Adrenal gland (tissue), 5 donors: ENCODE measurements at regions not wholly inside any gene's neighbourhood (a gene's known extent, or its start where the extent isn't known, plus 50 kb on each side); places are given as distances from the start of the nearest gene placed in this dataset.

Experiments
- CTCF ChIP-seq, 6 experiments: fragments of 450-650 bp in 4 of 6; fragments of 200-600 bp in 2 of 6; sonication (generic) in 1 of 6; IDR thresholded peaks; 1 replicate in 5 of 6; 2 replicates in 1 of 6; pipeline versions ENCODE4 v1.5.1 to v1.8.0; 2016 to 2021; ENCODE audit warnings: antibody characterized with exemption in 6 of 6, mild to moderate bottlenecking in 2 of 6, moderate library complexity in 1 of 6
- POLR2A ChIP-seq, 2 donors: fragments of 450-650 bp; IDR thresholded peaks; one replicate each; pipeline ENCODE4 v1.6.1; 2017; ENCODE audit warnings: antibody characterized with exemption in 2 of 2, mild to moderate bottlenecking in 2 of 2, moderate library complexity in 1 of 2
- donor health status: DM: no; HTN: no; CAD: no.

- TF ChIP-seq CTCF (IDR thresholded peaks at IDR 0.05): no peak
- no peak for TF ChIP-seq POLR2A (IDR thresholded peaks at IDR 0.05)
Measured at GRCh38 chr5:124530916-124531315, 215.5 kb downstream of the ZNF608 start.
